HG02642 (cell line): ENCODE measurements at regions not wholly inside any gene's neighbourhood (a gene's known extent, or its start where the extent isn't known, plus 50 kb on each side); places are given as distances from the start of the nearest gene placed in this dataset.

Experiments used
- ATAC-seq: cut with Tn5 transposase; IDR thresholded peaks from one replicate; pipeline ENCODE4 v1.9.1; 2021; ENCODE audit warnings: mild to moderate bottlenecking; ENCODE audit not compliant: unreplicated experiment, poor library complexity

DNA sequence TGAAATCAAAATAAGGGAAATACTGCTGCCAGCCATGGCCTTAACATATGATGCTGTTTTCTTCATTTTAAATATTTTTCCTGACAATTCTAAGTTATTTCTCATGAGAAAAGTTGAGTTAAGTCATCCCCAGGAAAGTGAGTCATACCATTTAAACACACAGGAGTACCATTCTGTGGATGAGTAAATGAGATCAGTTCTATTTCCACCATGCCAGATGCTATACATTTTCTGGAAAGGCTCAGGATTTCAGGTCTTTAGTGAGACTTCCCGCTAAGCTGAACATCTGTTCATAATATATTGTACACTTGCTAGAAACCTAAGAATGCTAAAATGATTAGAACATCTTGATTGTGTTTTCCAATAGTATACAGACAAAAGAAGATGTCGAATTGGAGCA, 256.2 kb upstream of the MANEA start:
- ATAC-seq: no peak

DNA sequence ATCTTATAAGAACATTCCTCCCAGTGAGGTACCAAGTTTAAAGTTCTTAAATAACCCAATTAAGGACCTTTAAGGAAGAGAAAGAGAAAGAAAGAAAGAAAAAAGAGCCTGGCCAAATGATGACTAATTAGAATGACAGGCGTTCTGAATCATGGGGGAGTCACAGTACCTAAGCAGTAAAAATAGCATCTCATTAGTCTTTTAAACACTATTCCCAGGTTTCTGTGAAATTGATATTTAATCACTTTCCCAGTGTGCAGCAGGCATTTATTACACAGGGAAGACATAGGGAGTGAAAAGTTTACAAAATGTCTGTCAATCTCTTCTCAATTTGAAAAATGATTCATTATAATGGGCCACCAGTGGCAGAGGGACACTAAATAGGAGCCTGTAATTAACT, 251.4 kb upstream of the MANEA start:
- ATAC-seq: no peak

DNA sequence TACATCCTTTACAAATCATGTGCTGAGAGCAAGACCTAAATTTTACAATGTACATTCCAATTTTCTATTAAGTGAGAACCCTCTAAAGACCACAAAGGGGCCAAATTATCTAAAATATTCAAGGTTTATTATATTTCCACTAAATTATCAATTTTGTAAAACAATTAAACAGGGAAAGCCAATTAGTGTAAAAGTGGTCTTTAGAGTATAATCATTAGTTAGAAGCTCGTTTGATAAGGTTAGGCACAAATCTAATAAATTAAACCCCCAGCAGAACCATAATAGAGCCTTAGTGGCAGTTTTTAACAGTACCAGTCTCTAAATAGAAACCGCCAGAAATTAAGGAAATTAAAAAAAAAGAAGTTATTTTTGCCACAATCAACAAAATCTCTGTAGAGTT, 249.1 kb upstream of the MANEA start:
- ATAC-seq: no peak

DNA sequence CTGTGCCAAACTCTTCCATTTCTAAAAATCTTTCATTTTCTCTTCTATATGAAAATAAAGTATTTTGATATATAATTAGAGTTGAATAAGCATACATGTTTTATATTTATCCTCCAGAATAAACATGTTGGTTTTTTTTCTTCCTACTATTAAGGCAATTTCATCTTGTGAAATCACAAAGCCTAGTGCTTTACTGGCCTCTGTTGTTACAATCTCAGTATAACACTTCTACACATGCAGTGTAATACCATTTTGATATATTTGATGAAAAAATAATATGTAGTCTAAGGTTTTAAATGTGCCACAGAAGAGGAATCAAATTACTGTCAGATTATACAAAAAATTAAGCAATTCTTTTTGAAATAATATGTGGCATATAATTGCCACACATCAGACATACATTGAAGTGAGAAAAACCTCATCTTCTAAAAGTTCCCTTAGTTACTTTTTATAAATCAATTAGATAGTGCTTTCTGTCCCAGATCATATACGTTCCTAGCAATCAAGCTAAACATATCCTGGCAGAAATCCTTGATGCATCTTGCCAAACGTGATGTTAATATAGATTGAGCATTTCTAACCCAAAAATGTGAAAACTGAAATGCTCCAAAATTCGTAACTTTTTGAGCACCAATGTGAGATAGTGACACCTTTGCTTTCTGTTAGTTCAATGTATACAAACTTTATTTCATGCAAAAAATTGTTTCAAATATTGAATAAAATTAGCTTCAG, 225.1 kb upstream of the MANEA start:
- no peak for ATAC-seq

DNA sequence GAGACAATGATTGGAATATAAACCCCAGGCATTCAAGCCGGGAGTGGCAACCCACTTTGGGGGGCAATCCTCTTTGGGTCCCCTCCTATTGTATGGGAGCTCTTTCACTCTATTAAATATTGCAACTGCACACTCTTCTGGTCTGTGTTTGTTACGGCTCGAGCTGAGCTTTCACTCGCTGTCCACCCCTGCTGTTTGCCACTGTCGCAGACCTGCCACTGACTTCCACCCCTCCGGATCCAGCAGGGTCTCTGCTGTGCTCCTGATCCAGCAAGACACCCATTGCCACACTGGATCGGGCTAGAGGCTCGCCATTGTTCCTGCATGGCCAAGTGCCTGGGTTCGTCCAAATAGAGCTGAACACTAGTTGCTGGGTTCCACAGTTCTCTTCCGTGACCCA, 222.8 kb upstream of the MANEA start:
- no peak for ATAC-seq

DNA sequence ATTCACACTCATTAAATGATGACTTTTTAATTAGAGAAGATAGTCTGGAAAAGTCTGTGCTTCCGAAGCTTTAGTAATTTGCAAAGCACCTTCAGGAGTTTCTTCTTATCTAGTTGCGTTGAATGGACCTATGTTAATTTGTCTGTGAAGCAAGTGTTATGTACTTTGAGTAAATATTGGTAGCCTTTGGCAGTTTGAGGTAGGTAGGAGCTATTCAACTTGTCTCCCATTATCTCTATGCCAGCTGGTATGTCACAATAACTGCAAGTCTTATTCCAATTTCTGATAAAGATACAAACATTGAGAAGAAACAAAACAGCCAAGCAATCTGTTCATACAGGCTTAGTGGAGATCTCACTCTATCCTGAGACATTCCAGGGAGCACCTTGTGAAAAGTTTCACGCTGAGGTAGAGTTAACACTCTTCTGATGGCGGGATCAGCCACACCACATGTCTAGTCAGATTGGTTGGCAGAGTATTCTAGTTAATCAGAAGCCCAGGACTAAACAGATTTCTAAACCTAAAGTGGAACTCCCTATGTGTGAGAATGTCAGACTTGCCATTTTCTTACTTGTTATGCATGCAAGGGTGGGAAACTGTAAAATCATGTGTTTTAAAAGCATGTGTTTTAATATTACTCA, 219.8 kb upstream of the MANEA start:
- no peak for ATAC-seq

DNA sequence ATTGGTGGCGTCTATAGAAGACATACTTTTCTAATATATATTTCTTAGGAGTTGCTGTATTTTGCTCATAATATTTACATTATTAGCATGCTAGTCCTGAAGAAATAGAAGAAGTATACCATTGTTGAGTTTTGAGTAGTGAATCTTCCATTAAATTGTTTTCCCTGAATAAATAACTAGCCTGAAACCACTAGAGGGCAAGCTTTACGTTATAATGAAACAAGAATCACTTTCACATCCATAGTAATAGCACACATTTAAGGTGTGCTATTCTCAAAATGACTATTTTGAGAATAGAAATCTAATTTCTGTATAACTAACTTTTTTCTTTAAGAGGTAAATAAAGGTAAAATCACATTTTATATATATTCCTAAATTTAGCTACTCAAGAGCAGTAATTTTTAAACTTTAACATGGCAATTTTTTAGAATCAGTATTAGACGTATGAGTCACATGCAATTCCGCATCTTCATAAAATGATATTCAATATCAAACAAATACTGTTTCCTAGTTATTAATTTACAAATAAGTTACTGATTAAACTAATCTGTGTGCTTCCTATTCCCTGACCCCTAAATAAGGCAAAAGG, 213.2 kb upstream of the MANEA start:
- peak; percentile 87 for ATAC-seq

DNA sequence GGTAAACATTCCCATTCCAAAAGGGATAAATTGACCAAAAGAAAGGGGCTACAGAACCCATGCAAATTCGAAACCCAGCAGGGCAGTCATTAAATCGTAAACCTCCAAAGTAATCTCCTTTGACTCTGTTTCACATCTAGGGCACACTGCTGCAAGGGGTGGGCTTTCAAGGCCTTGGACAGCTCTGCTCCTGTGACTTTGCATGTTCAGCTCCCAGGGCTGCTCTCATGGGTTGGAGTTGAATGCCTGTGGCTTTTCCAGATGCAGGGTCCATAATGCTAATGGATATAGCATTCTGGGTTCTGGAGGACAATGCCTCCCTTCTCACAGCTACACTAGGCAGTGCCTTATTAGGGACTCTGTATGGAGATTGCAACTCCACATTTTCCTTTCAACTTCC, 211.9 kb upstream of the MANEA start:
- no peak for ATAC-seq

DNA sequence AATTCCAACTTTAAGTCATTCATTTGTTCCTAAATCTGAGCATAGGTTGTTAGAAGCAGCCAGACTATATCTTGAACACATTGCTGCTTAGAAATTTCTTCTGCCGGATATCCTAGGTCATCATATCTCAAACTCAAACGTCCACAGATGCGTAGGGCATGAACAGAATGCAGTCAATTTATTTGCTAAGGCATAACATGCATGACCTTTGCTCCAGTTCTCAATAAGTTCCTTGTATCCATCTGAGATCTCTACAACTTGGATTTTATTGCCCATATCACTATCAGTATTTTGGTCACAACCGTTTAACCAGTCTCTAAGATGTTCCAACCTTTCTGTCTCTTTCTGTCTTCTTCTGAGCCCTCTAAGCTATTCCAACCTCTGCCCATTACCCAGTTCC, 210.9 kb upstream of the MANEA start:
- no peak for ATAC-seq

DNA sequence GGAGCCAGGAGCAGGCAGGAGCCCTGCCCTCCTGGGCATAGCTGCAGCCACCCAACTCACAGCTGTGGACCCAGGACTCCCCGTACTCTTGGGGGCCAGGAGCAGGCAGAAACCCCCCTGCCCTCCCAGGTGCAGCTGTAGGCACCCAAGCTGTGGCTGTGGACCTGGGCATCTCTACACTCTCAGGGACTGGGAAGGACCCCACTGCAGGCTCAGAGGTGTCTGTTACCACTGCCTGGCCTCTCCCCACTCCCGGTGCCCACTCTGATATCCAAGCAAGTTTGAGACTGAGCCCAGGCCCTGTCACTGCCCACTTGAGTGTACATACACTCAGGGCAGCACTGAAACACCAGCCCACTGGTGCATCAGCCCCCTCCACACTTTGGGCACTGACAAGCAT, 193.5 kb upstream of the MANEA start:
- no peak for ATAC-seq

DNA sequence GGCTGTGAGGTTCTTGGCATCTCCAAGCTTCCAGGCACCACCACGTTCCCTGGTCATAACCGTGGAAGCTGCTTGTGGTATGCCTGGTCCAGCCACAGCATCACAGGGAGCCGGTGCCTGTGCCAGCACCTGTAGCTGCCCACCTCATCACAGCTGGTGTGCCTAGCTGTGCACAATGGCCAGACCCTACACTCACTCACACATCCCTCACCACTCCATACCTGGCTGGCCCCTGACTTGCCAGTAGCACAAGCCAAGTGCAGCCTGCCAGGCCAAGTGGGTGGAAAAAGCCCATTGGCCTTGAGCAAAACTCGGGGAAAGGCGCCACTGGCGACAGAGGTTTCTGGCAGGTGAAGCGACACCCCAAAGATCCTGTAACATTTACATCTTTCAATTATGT, 192.3 kb upstream of the MANEA start:
- ATAC-seq: no peak

DNA sequence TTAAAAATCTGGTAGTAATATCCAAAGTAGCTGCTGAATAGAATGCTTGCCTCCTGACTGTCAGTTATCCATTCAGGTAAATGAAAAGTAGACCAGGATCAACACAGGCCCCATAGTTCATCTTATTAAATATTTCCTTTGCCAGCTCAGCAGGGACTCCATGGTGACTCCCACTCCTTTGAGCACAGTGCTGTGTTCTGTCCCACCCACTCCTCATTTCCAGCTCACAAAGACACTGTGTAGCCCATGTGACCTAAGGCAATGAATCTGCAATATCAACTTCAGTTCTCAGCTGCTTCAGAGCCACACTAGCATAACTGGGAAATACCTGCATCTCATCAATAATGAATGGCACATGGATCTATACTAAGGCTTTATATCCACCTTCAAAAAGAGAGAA, 189.5 kb upstream of the MANEA start:
- ATAC-seq: no peak

DNA sequence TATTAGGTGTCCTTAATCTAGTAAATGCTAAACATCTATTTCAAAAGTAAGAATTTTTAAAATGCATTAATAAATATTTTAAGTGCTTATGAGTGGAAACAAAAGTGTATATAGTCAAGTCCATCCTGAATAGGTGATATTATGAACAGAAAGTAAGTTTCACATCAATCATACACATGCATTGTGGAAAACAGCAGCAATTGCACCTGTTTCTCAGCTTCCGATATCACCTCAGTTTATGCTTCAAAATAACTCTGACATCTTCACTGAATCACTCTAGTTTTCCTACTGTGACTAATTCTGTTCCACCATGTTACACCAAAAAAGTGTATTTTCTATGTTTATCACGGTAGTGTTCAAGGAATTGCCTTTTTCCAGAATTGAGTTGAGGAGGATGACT, 172.6 kb upstream of the MANEA start:
- no peak for ATAC-seq

DNA sequence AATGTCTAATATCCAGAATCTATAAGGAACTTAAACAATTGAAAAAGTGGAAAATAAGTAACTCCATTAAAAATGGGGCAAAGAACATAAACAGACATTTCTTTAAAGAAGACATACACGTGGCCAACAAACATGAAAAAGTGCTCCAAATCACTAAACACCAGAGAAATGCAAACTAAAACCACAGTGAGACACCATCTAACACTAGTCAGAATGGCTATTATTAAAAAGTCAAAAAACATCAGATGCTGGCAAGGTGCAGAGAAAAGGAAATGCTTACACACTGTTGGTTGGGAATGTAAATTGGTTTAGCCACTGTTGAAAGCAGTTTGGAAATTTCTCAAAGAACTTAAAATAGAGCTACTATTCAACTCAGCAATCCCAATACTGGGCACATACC, 169.2 kb upstream of the MANEA start:
- ATAC-seq: no peak

DNA sequence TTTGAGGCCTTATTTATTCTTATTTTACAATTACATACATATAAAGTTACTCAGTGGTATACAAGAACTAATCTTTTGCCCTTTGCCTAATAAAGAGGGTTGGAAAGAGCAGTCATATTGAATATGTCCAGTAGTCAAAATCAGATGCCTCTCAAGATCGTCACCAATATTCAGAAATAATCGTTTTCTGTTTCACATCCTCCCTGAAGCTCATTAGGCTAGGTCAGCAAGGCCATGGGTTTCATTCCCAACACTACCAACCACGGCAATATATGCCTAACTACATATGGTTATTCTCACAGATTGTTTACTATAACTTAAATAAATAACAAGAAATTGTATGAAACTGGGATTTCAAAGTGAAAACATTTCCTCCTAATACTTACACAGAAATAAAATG, 167.2 kb upstream of the MANEA start:
- ATAC-seq: no peak

DNA sequence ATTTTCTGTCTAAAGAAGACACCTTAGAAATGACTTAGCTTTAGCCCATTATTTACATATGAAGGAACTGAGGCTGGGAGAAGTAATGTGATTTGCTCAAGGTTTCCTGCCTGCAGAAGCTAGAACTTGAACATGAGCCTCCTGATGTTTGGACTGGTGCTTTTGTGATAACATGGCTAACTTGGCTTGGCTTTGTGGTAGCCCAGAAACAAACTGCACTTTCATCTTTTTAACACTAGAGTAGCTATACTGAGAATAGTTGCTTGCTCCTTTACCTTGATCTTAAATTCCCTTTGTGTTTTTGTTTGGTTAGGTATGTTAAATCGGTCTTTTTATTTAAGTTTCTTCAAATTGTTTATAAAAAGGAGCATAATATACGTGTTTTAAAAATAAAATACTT, 163.5 kb upstream of the MANEA start:
- no peak for ATAC-seq

DNA sequence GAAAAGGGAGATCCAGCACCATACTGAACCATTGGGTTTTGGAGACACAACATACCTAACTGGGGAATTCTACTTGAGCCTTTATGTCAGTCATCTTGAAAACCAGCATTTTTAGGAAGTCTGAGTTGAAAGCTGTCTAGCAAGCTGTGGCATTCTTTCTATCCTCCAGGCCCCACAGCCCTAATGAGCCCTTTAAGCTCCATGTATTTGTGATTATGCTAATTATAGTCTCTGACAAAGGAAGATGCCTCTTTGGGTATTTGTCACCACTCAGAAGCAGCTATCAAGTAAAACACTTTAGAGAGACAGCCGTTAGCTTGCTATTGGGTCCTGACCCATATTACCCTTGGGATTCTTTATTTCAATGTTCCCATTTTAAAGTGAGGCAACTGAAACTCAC, 159.5 kb upstream of the MANEA start:
- no peak for ATAC-seq

DNA sequence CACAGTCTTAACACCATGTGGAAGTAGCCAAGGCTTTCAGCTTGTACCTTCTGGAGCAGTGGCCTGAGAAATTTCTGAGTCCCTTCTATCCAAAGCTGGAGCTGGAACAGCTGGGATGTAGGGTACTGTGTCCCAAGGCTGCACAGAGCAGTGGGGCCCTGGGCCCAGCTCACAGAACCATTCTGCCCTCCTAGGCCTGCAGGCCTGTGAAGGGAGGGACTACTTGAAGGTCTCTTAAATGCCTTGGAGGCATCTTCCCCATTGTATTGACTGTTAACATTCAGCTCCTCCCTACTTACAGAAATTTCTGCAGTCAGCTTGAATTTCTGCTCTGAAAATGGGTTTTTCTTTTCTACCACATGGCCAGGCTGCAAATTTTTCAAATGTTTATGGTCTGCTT, 156.5 kb upstream of the MANEA start:
- ATAC-seq: no peak

DNA sequence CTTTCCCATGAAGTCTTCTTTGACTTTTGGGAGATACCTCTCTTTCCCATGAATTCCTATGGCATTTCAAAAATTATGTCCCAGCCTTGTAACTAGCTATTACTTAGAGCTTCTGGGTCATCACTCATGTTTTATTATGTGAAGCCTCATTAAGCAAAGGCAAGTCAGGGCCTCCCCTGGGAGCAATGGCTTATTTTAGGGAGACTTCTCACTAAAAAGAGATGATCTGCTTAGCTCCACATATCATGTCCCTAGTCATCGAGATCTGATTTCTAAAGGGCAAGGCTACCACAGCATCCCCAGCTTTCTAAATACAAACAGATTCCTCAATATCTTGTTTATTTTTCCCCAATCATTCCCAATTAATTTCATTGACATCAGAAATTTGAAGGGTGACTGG, 154.0 kb upstream of the MANEA start:
- ATAC-seq: no peak

DNA sequence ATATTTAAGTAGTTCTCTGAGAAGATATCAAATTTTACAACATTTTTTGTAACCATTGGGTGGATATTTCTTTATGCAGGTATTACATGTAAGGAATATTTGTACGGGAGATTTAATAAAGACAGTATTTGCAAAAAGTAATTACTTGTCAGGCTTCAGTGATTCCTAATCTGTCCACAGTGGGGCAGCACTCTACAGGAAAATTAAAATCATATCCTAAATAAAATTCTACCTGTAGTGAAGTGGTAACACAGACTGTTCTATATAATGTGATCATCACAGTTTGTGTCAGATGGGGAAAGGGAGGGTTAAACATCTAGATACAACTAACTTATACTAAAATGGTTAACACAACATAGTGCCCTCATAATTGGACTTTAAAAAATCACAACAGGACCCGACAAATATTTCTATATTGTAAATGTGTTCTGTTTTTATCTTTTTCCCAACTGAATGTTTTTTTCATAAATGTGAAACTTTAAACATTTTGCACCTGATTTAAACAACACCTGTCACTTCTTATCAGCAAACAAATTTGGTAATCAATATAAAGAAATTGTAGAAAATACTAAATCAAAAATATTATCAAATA, 145.6 kb upstream of the MANEA start:
- ATAC-seq: no peak

DNA sequence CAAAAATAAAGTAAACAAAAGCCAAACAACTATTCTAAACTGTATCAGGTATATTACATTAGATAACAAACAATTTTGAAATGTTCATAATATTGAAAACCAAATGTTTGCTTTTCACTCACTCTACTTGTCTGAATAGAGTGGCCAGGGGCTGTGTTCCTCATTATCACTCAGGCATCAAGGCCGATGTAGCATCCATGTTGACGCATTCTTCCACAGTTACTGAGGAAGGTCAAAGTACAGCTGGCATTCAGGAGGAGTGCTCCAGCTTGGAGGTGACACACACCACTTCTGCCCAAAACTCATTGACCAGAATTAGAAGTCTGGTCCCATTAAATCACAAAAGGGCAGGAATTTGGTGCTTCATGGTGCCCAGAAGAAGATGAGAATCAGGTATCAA, 137.6 kb upstream of the MANEA start:
- no peak for ATAC-seq

DNA sequence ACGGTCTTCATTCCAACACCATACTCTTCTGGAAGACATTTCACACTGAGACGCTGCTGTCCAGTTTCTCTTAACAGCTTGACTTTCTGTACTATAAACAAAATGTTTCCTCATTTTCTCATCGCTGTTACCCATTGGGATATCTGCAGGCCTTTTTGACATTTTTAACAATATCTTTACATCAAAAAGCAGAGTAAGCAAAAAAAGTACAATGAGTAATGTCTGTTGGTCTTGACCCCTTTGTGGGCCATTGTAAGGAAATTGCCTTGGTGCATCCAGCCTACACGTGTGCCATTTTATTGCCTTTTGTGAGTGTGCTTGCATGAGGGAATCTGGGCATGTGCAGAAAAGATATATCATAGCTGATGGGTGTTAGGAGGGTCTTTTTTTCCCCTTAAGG, 129.1 kb upstream of the MANEA start:
- ATAC-seq: no peak
